ENCODE measurements at regions not wholly inside any gene's neighbourhood (a gene's known extent, or its start where the extent isn't known, plus 50 kb on each side); places are given as distances from the start of the nearest gene placed in this dataset.

DNA sequence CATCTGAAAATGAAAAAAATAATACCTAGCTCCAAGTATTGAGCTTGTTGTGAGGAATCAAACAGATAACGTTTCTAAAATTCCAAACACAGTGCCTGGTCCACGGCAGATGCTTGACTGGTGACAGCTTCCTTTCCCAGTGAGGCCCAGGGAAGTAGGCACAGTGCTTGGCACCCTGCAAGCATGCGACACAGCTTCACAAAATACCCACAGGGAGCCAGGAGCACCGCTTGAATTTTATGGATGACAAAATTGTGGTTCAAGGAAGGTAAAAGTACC lies 205.1 kb upstream of the TNP1 start:
- TF ChIP-seq SIN3A (IDR thresholded peaks at IDR 0.05; ENCODE audit: borderline replicate concordance, insufficient read depth, low read depth, low read length) = no peak
- TF ChIP-seq CTCF (IDR thresholded peaks at IDR 0.05) = no peak
- TF ChIP-seq, protein P1, sequence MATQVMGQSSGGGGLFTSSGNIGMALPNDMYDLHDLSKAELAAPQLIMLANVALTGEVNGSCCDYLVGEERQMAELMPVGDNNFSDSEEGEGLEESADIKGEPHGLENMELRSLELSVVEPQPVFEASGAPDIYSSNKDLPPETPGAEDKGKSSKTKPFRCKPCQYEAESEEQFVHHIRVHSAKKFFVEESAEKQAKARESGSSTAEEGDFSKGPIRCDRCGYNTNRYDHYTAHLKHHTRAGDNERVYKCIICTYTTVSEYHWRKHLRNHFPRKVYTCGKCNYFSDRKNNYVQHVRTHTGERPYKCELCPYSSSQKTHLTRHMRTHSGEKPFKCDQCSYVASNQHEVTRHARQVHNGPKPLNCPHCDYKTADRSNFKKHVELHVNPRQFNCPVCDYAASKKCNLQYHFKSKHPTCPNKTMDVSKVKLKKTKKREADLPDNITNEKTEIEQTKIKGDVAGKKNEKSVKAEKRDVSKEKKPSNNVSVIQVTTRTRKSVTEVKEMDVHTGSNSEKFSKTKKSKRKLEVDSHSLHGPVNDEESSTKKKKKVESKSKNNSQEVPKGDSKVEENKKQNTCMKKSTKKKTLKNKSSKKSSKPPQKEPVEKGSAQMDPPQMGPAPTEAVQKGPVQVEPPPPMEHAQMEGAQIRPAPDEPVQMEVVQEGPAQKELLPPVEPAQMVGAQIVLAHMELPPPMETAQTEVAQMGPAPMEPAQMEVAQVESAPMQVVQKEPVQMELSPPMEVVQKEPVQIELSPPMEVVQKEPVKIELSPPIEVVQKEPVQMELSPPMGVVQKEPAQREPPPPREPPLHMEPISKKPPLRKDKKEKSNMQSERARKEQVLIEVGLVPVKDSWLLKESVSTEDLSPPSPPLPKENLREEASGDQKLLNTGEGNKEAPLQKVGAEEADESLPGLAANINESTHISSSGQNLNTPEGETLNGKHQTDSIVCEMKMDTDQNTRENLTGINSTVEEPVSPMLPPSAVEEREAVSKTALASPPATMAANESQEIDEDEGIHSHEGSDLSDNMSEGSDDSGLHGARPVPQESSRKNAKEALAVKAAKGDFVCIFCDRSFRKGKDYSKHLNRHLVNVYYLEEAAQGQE (IDR thresholded peaks at IDR 0.05; ENCODE audit: insufficient read depth in 1 of 2, low read depth in 2 of 2, low read length in 1 of 2) = no peak
- TF ChIP-seq POLR2AphosphoS5 (IDR thresholded peaks at IDR 0.05; ENCODE audit: low read depth, low read length) = no peak
- no peak for TF ChIP-seq TCF7L2 (IDR thresholded peaks at IDR 0.05; ENCODE audit: low read depth, low read length)

Measured in Panc1 (cell line).